DOHH2 (cell line): ENCODE measurements at regions not wholly inside any gene's neighbourhood (a gene's known extent, or its start where the extent isn't known, plus 50 kb on each side); places are given as distances from the start of the nearest gene placed in this dataset.

Source experiments
- EZH2phosphoT487 ChIP-seq: fragments of 200-600 bp; sonication (generic); IDR thresholded peaks from 2 replicates; pipeline ENCODE4 v1.6.1; 2017; ENCODE audit warnings: borderline replicate concordance, mild to moderate bottlenecking, antibody characterized with exemption, low read length, moderate library complexity, mixed read lengths
- TF ChIP-seq, protein P1 (sequence below): fragments of 200-600 bp; sonication (generic); IDR thresholded peaks from one replicate; pipeline ENCODE4 v1.5.1; 2014; ENCODE audit warnings: antibody characterized with exemption, mild to moderate bottlenecking, low read depth, low read length; ENCODE audit not compliant: poor library complexity, severe bottlenecking

- TF ChIP-seq, protein P1, sequence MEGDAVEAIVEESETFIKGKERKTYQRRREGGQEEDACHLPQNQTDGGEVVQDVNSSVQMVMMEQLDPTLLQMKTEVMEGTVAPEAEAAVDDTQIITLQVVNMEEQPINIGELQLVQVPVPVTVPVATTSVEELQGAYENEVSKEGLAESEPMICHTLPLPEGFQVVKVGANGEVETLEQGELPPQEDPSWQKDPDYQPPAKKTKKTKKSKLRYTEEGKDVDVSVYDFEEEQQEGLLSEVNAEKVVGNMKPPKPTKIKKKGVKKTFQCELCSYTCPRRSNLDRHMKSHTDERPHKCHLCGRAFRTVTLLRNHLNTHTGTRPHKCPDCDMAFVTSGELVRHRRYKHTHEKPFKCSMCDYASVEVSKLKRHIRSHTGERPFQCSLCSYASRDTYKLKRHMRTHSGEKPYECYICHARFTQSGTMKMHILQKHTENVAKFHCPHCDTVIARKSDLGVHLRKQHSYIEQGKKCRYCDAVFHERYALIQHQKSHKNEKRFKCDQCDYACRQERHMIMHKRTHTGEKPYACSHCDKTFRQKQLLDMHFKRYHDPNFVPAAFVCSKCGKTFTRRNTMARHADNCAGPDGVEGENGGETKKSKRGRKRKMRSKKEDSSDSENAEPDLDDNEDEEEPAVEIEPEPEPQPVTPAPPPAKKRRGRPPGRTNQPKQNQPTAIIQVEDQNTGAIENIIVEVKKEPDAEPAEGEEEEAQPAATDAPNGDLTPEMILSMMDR = no peak
- no peak for TF ChIP-seq EZH2phosphoT487
Observed at GRCh38 chr18:44514106-44514505, 166.6 kb upstream of the SETBP1 start.
